ENCODE measurements at regions not wholly inside any gene's neighbourhood (a gene's known extent, or its start where the extent isn't known, plus 50 kb on each side); places are given as distances from the start of the nearest gene placed in this dataset.

DNA sequence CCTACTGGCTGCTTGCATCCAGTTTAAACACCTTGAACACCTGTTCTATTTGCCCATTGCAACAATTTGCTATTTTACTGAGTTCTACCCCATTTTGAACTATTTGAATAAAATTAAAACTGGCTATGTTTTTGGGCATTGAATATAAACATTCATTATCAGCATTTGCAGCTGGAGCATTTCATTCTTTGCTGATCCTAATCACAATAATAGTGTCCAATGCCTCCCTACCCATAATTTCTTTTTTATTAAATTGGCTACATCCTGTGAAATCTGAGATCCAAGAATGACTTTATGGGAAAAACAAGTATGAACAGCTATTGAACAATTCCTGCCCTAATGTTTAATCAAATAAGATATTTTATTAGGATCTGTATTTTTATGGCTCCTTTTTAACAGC is 447.9 kb downstream of the PLA2G4A start:
- Histone ChIP-seq H3K27ac (no peak overlapping the region), H3K4me1 (peaks cover 4% of the 10 kb centered on the region), H3K27me3 (no peaks in the 10 kb centered on the region), H3K4me2 (no peak overlapping the region), H3K4me3 (no peak overlapping the region), H3K9ac (no peak overlapping the region), H4K20me1 (no peaks in the 10 kb centered on the region), H3K36me3 (no peaks in the 10 kb centered on the region), H3K9me3 (no peaks in the 10 kb centered on the region)
- no peak for TF ChIP-seq Cebpa-rat (IDR thresholded peaks at IDR 0.05)

DNA sequence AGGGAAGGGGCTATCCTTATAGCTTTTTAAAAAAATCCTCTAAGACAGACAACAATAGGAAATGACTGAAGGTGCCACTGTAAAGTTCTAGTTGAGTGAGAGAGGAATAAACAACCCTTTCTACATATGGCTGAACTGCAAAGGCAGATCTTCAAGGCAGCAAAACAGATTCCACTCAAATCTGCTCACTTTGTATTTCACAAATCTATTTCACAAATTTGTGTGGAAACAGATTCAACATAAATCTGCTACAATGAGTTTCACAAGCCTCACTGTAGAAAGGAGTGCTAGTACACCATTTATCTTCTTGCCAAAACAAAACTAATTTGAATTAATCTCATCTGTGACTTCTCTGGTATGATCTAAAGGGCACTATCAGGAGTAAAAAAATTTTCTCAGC is 451.3 kb downstream of the PLA2G4A start:
- Histone ChIP-seq H3K9me3 (no peaks in the 10 kb centered on the region), H3K4me1 (peaks cover 4% of the 10 kb centered on the region)
- no peak for TF ChIP-seq Cebpa-rat (IDR thresholded peaks at IDR 0.05)

DNA sequence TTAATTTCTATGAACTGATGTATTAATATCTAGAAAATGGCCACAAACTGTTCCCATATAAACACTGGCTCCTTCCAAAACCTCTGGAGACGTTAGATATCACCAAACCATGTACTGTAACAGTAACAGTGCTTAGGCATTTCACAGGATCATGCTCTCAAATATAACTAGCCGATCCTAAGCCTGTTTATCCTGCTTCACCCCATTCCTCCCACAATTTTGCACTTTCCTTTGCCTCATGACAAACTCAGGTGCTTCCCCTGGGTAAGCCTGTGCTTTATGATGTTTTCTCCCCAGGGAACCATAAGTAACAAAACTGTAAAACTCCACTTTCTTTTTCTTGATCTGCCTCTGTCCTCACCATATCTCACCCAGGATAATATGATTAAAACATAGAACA is 452.3 kb downstream of the PLA2G4A start:
- peak overlapping the region; percentile 33 for H3K4me2 ChIP-seq
- no peaks in the 10 kb centered on the region for H3K9me3 ChIP-seq
- no peaks in the 10 kb centered on the region for H3K36me3 ChIP-seq

More for the DNA sequence above, 451.3 kb downstream of the PLA2G4A start:
- H4K20me1 ChIP-seq, result no peaks in the 10 kb centered on the region
- no peak overlapping the region for H3K27ac ChIP-seq
- H3K4me3 ChIP-seq, result no peak overlapping the region
- H3K27me3 ChIP-seq, result no peaks in the 10 kb centered on the region
- H3K9ac ChIP-seq, result no peak overlapping the region
- no peaks in the 10 kb centered on the region for H3K36me3 ChIP-seq
- H3K4me2 ChIP-seq, result no peak overlapping the region

DNA sequence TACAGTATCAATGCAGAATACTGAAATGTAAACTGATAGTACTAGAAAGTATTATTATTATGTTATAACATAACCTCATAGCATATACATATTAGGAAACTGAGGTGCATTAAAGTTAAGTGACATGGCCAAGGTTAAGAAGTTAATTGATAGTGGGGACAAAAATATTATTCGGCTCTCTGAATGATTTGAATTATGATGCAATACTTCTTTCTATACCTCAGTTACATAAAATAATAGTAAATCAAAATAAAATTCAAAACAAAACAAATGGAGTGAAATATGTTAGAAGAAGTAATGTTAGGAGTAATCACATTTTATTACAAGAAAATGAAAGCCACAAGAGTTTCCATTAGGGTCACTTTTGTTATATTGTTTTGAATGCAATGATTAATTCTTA is 455.2 kb downstream of the PLA2G4A start:
- TF ChIP-seq Cebpa-rat (IDR thresholded peaks at IDR 0.05), result no peak
- peaks cover 4% of the 10 kb centered on the region for H3K4me1 ChIP-seq
- H3K9me3 ChIP-seq, result no peaks in the 10 kb centered on the region

More for the DNA sequence above, 452.3 kb downstream of the PLA2G4A start:
- no peaks in the 10 kb centered on the region for H3K27me3 ChIP-seq
- peaks cover 4% of the 10 kb centered on the region for H3K4me1 ChIP-seq
- TF ChIP-seq Cebpa-rat (IDR thresholded peaks at IDR 0.05), result no peak
- H4K20me1 ChIP-seq, result no peaks in the 10 kb centered on the region
- no peak overlapping the region for H3K4me3 ChIP-seq
- H3K27ac ChIP-seq, result no peak overlapping the region
- no peak overlapping the region for H3K9ac ChIP-seq

DNA sequence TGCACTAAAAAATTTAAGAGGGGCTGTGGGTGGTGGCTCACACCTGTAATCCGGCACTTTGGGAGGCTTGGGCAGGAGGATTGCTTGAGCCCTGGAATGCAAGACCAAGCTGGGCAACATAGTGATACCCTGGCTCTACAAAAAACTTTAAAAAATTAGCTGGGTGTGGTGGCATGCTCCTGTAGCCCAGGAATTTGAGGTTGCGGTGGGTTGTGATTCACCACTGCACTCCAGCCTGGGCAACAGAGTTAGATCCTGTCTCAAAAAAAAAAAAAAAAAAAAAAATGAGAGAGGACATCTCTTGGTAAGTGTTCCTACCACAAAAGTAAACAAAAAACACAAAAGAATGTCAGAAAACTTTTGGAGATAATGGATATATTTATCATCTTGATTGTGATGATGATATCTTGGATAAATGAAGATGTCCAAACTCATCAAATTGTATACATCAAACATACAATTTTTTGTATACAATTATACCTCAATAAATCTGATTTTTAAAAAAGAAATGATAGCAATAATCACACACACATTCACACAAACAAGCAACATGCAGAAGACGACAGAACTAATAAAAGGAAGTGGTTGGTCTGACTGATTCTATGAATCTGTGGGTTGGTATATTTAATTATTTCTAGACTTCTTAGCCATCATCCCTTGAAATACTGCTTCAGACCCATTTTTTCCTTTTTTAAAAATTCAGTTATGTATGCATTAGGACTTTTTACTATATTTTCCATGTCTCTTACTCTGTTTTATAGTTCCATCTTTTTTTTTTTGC is 465.9 kb downstream of the PLA2G4A start:
- Histone ChIP-seq H3K9ac (no peak overlapping the region), H3K27me3 (no peaks in the 10 kb centered on the region), H4K20me1 (no peaks in the 10 kb centered on the region), H3K4me3 (no peak overlapping the region), H3K27ac (no peak overlapping the region), H3K36me3 (no peaks in the 10 kb centered on the region), H3K4me2 (no peak overlapping the region), H3K9me3 (no peaks in the 10 kb centered on the region), H3K4me1 (no peaks in the 10 kb centered on the region)
- TF ChIP-seq Cebpa-rat (IDR thresholded peaks at IDR 0.05), result no peak

More for the DNA sequence above, 455.2 kb downstream of the PLA2G4A start:
- Histone ChIP-seq H3K27ac (no peak overlapping the region), H3K9ac (no peak overlapping the region), H3K27me3 (no peaks in the 10 kb centered on the region), H3K36me3 (no peaks in the 10 kb centered on the region), H3K4me2 (no peak overlapping the region), H4K20me1 (no peaks in the 10 kb centered on the region), H3K4me3 (no peak overlapping the region)

DNA sequence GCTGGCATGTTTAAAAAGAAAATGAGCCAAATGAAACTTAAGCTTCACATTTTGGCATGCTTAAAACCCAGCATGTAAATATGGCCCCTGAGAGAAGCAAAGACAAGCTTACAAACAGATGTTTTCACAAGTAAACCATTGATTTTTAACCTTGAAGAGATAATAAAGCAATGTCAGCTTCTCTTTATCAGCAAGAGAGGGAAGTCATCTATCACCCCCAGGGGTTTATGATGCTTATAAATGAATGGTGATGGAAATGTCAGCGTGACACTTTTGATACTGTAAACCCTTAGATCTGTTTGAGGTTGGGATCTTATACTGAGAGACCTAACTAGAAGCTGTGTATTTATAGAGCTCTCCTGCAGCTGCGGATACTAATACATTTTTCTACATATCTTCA is 471.3 kb downstream of the PLA2G4A start:
- Histone ChIP-seq H3K4me3 (no peak overlapping the region), H3K4me2 (no peak overlapping the region), H3K27ac (no peak overlapping the region), H3K36me3 (no peaks in the 10 kb centered on the region), H3K27me3 (no peaks in the 10 kb centered on the region), H3K4me1 (no peaks in the 10 kb centered on the region), H3K9ac (no peak overlapping the region), H4K20me1 (no peaks in the 10 kb centered on the region), H3K9me3 (no peaks in the 10 kb centered on the region; the same call in 1 of the 2 replicates)
- no peak for TF ChIP-seq Cebpa-rat (IDR thresholded peaks at IDR 0.05)

DNA sequence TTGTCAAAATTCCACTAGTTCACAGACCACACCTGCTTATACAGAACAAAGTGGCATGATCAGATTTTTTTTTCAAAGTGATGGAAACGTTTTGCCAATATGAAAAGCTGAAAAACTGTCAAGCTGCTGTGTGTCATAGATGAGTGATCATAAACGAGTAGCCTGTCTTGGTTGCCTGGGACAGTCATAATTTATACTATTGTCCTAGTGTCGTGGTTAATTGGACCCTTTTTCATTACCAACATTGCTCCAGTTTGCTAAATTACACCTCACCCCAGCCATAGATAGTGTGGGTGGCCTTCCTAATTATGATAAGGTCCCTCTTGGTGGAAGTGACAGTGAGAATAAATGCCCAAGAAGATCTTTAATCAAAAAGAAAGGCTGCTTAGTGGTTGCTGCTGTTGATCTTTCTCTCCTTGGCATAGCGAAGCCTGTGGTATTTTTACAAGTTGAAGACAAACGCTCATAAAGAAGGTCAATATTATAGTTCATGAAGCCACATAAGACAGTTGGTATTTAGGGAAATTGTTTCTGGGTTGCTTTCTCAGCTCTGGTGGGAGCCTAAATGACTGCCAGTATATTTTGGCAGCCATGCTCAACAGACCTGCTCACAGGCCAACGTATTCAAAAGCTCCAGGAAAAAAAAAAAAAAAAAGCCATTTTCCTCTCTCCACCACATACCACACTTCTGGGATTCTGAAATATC is 478.1 kb downstream of the PLA2G4A start:
- Histone ChIP-seq H3K36me3 (no peaks in the 10 kb centered on the region), H4K20me1 (no peaks in the 10 kb centered on the region), H3K4me3 (no peak overlapping the region), H3K9me3 (no peaks in the 10 kb centered on the region; the same call in 1 of the 2 replicates), H3K4me2 (no peak overlapping the region), H3K27me3 (no peaks in the 10 kb centered on the region), H3K27ac (no peak overlapping the region), H3K4me1 (peaks cover 6% of the 10 kb centered on the region; the same call in 1 of the 2 replicates), H3K9ac (no peak overlapping the region)
- no peak for TF ChIP-seq Cebpa-rat (IDR thresholded peaks at IDR 0.05)

DNA sequence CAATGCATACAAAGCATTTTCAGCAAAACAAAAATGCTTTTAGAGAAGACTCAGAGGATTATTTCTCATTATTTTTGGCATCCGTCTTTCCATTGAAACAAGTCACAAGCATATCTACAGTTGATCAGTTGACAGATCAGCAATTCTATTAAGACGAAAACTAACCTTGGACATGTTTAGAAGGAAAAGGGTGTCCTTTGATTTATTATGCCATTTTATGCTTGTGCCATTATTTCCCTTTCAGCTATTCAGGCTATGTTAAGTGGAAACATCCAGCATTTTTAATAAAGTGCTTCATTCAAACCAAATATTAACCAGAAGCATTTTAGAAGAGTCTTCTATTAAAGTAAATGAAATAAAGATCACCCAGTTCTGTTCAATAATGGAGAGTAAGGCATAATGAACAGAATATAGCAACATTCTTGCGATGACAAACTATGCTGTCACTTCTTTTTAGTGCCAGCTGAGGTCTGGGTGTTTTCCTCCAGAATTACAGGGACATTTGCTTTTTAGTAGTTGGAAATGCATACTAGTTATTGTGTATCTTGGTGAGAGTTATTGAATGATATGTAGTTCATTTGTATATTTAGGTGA is 481.4 kb downstream of the PLA2G4A start:
- Histone ChIP-seq H3K4me3 (no peak overlapping the region), H3K4me1 (peaks cover 6% of the 10 kb centered on the region; the same call in 1 of the 2 replicates), H3K9me3 (no peaks in the 10 kb centered on the region), H3K27me3 (no peaks in the 10 kb centered on the region), H3K36me3 (no peaks in the 10 kb centered on the region), H3K4me2 (no peak overlapping the region), H4K20me1 (no peaks in the 10 kb centered on the region), H3K27ac (no peak overlapping the region), H3K9ac (no peak overlapping the region)
- TF ChIP-seq Cebpa-rat (IDR thresholded peaks at IDR 0.05), result no peak

DNA sequence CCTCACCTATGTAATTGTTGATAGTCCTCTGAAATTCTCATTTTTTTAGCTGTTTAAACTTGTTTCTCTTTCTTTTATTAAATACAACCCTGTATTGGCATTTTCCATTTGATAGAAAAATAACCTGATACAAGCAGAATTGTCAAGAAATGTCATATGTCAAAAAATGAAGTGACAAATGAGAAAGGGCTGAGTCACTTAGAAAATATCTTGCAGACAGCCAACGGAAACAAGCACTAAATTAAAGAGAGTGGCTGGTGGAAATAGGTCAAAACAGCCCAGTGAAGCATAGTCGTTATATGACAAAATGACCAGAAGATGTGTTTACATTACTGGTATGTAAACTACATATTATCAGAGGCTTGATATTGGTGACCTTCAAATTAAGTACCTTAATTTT is 484.4 kb downstream of the PLA2G4A start:
- Histone ChIP-seq H3K27me3 (no peaks in the 10 kb centered on the region), H3K27ac (no peak overlapping the region), H3K9ac (no peak overlapping the region), H3K4me3 (no peak overlapping the region), H3K4me2 (no peak overlapping the region), H4K20me1 (no peaks in the 10 kb centered on the region), H3K9me3 (no peaks in the 10 kb centered on the region), H3K4me1 (peaks cover 6% of the 10 kb centered on the region; the same call in 1 of the 2 replicates), H3K36me3 (no peaks in the 10 kb centered on the region)
- TF ChIP-seq Cebpa-rat (IDR thresholded peaks at IDR 0.05), result no peak

DNA sequence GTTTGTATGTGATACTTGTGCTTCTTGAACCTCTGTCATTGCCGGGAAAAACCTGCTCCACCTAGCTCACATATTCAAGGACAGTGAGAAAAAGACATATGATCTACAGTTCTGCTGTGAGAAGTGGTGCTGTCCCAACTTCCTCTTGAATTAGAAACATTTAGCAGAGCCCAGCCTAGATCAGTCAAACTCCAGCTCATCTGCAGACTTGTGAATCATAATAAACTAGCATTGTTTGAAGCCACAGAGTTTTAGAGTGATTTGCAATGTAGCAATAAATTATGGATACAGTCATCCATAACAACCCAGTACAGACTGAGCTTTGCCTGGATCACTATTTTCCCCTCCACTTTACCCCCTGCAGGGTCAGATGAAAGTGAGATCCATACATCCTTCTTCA is 497.8 kb downstream of the PLA2G4A start:
- Histone ChIP-seq H4K20me1 (no peaks in the 10 kb centered on the region), H3K9me3 (no peaks in the 10 kb centered on the region), H3K27me3 (no peaks in the 10 kb centered on the region), H3K4me3 (no peak overlapping the region), H3K27ac (no peak overlapping the region), H3K36me3 (no peaks in the 10 kb centered on the region), H3K9ac (no peak overlapping the region), H3K4me2 (no peak overlapping the region), H3K4me1 (no peaks in the 10 kb centered on the region)
- no peak for TF ChIP-seq Cebpa-rat (IDR thresholded peaks at IDR 0.05)

Data from BLaER1 (cell line).